Stomach (tissue), 8 donors: ENCODE measurements at regions not wholly inside any gene's neighbourhood (a gene's known extent, or its start where the extent isn't known, plus 50 kb on each side); places are given as distances from the start of the nearest gene placed in this dataset.

ENCODE experiments used
- DNase-seq, 2 donors: peaks; one replicate each; pipeline versions ENCODE4 v3.0.0 to v3.0.0-alpha.2; 2013 to 2019
- H3K27ac ChIP-seq, 5 donors: fragments of 200-600 bp in 4 of 5; sonication (generic) in 4 of 5; one replicate each; pipeline ENCODE4 v1.5.1; 2013 to 2019; ENCODE audit warnings: mild to moderate bottlenecking in 1 of 5, moderate library complexity in 1 of 5
- H3K27me3 ChIP-seq, 3 donors: fragments of 200-600 bp; sonication (generic); one replicate each; pipeline ENCODE4 v1.5.1; 2017 to 2019; ENCODE audit warnings: mixed run types in 1 of 3
- H3K36me3 ChIP-seq, 4 donors: fragments of 200-600 bp; sonication (generic); 1 replicate in 3 of 4; 2 replicates in 1 of 4; pipeline ENCODE4 v1.5.1; 2016 to 2019
- H3K4me1 ChIP-seq, 4 donors: fragments of 200-600 bp; sonication (generic); one replicate each; pipeline ENCODE4 v1.5.1; 2016 to 2019
- H3K4me3 ChIP-seq, 4 donors: fragments of 200-600 bp; sonication (generic) in 3 of 4; one replicate each; pipeline ENCODE4 v1.5.1; 2016 to 2019; ENCODE audit warnings: mild to moderate bottlenecking in 1 of 4
- H3K9me3 ChIP-seq, 4 donors: fragments of 200-600 bp; sonication (generic); one replicate each; pipeline ENCODE4 v1.5.1; 2016 to 2019
- CTCF ChIP-seq, 7 experiments: fragments of 450-650 bp in 4 of 7; fragments of 200-600 bp in 3 of 7; sonication (generic) in 3 of 7; IDR thresholded peaks; one replicate each; pipeline ENCODE4 v1.5.1; 2016 to 2019; ENCODE audit warnings: antibody characterized with exemption in 7 of 7, control low read depth in 2 of 7, mild to moderate bottlenecking in 1 of 7
- EP300 ChIP-seq: sonication (generic); formaldehyde crosslinking; IDR thresholded peaks from one replicate; pipeline ENCODE4 v1.6.1; 2017; ENCODE audit warnings: antibody characterized with exemption
- POLR2A ChIP-seq, 4 donors: fragments of 450-650 bp; IDR thresholded peaks; one replicate each; pipeline ENCODE4 v1.6.1; 2016; ENCODE audit warnings: antibody characterized with exemption in 4 of 4, control low read depth in 2 of 4, mild to moderate bottlenecking in 1 of 4, moderate library complexity in 1 of 4
- POLR2AphosphoS5 ChIP-seq, 3 donors: sonication (generic); formaldehyde crosslinking; IDR thresholded peaks; one replicate each; pipeline ENCODE4 v1.6.1; 2016; ENCODE audit warnings: antibody characterized with exemption in 3 of 3
- WGBS, 5 donors: extraction: QIAGEN DNeasy Blood & Tissue Kit in 3 of 5; methylation state at CpG; one replicate each; pipeline versions ENCODE4 v1.1.5 to v1.1.7; 2013 to 2018; 5-methylcytosine and 5-hydroxymethylcytosine counted together
- intact Hi-C: fragments of 100-400 bp; cut with DNase I; formaldehyde crosslinking; loops from one replicate; pipeline ENCODE4 v1.15.1; 2023; ENCODE audit warnings: low total_unique reads
- donor health status: healthy with polysubstance abuse.
- donor health status: Bipolar disorder and iron deficiency.
- donor health status: healthy.

- H3K4me1 ChIP-seq: peaks cover 25 to 36% (median 28%) of the 10 kb centered on the region in 4 donors
- intact Hi-C loops: no loop called here
- no peak overlapping the region for H3K27ac ChIP-seq
- no peak overlapping the region for H3K4me3 ChIP-seq
- no peaks in the 10 kb centered on the region for H3K36me3 ChIP-seq
- TF ChIP-seq POLR2AphosphoS5 (IDR thresholded peaks at IDR 0.05): no peak
- no peak for TF ChIP-seq EP300
- H3K9me3 ChIP-seq: no peaks in the 10 kb centered on the region
- WGBS, 5 donors: 63 to 82% (median 81%) methylated on average over 4 of the region's 4 CpGs
- H3K27me3 ChIP-seq: no peaks in the 10 kb centered on the region
- no peak for DNase-seq
These were observed 98.5 kb upstream of the RIOK3 start for GRCh38 chr18:23354625-23355024.

GRCh38 chr18:23355206-23355605, 97.9 kb upstream of the RIOK3 start:
- WGBS, 5 donors: 78 to 92% (median 86%) methylated on average over 6 of the region's 6 CpGs
- TF ChIP-seq POLR2AphosphoS5 (IDR thresholded peaks at IDR 0.05) (no peak), EP300 (no peak), CTCF (IDR thresholded peaks at IDR 0.05) (no peak), POLR2A (IDR thresholded peaks at IDR 0.05) (no peak)
- DNase-seq: peak in 1 of 2 donors; percentile 23
- H3K4me1 ChIP-seq: peaks cover 25 to 36% (median 28%) of the 10 kb centered on the region in 4 donors
- H3K27ac ChIP-seq: no peak overlapping the region
- no peaks in the 10 kb centered on the region for H3K27me3 ChIP-seq
- intact Hi-C loops: no loop called here
- H3K9me3 ChIP-seq: no peaks in the 10 kb centered on the region
- no peak overlapping the region for H3K4me3 ChIP-seq
- H3K36me3 ChIP-seq: no peaks in the 10 kb centered on the region

GRCh38 chr18:23356424-23356823, 96.7 kb upstream of the RIOK3 start:
- WGBS, 5 donors: 78 to 87% (median 83%) methylated on average over 4 of the region's 4 CpGs
- TF ChIP-seq CTCF (IDR thresholded peaks at IDR 0.05): no peak
- no peak for TF ChIP-seq POLR2A (IDR thresholded peaks at IDR 0.05)
- H3K27ac ChIP-seq: peak overlapping the region in 4 of 5 donors; percentile 21 to 73 (median 64)
- H3K36me3 ChIP-seq: no peaks in the 10 kb centered on the region
- intact Hi-C loops: no loop called here
- H3K4me1 ChIP-seq: peaks cover 25 to 36% (median 28%) of the 10 kb centered on the region in 4 donors
- H3K27me3 ChIP-seq: no peaks in the 10 kb centered on the region
- no peaks in the 10 kb centered on the region for H3K9me3 ChIP-seq
- H3K4me3 ChIP-seq: no peak overlapping the region
- no peak for DNase-seq

GRCh38 chr18:23356915-23357601, 96.0 kb upstream of the RIOK3 start:
- Histone ChIP-seq H3K9me3 (no peaks in the 10 kb centered on the region), H3K4me3 (no peak overlapping the region), H3K4me1 (peaks cover 25 to 36% (median 28%) of the 10 kb centered on the region in 4 donors), H3K27ac (peak overlapping the region in 4 of 5 donors; percentile 21 to 73 (median 64)), H3K27me3 (no peaks in the 10 kb centered on the region), H3K36me3 (no peaks in the 10 kb centered on the region)
- WGBS, 5 donors: 10 to 23% (median 22%) methylated on average over 2 of the region's 2 CpGs
- TF ChIP-seq POLR2AphosphoS5 (IDR thresholded peaks at IDR 0.05) (no peak), POLR2A (IDR thresholded peaks at IDR 0.05) (no peak), CTCF (IDR thresholded peaks at IDR 0.05) (no peak), EP300 (no peak)
- intact Hi-C loops: no loop called here
- DNase-seq: peak in 1 of 2 donors; percentile 77

GRCh38 chr18:23357996-23358594, 95.0 kb upstream of the RIOK3 start:
- Histone ChIP-seq H3K4me1 (peaks cover 25 to 36% (median 28%) of the 10 kb centered on the region in 4 donors), H3K4me3 (peak overlapping the region in 2 of 4 donors; percentile 0 to 23), H3K27ac (peak overlapping the region; percentile 2 to 73 (median 57)), H3K27me3 (no peaks in the 10 kb centered on the region), H3K36me3 (no peaks in the 10 kb centered on the region), H3K9me3 (no peaks in the 10 kb centered on the region)
- TF ChIP-seq CTCF (IDR thresholded peaks at IDR 0.05) (peak in 1 of 7 experiments; percentile 4), POLR2A (IDR thresholded peaks at IDR 0.05) (no peak), POLR2AphosphoS5 (IDR thresholded peaks at IDR 0.05) (no peak), EP300 (no peak)
- intact Hi-C loops: no loop called here
- WGBS, 5 donors: 25 to 39% (median 31%) methylated on average over 13 of the region's 13 CpGs
- peak; percentile 75 for DNase-seq
